H9 (cell line): ENCODE measurements at regions not wholly inside any gene's neighbourhood (a gene's known extent, or its start where the extent isn't known, plus 50 kb on each side); places are given as distances from the start of the nearest gene placed in this dataset.

Experiments
- DNase-seq: peaks from one replicate; pipeline ENCODE4 v3.0.0-alpha.2; 2017
- H2AFZ ChIP-seq: one replicate; pipeline ENCODE4 v1.6.1; 2013; ENCODE audit warnings: mild to moderate bottlenecking, low read length, control low read depth, moderate library complexity
- H2AK5ac ChIP-seq: 2 replicates; pipeline ENCODE4 v1.6.1; 2013; ENCODE audit warnings: low read length, control low read depth, mixed read lengths; ENCODE audit not compliant: insufficient read length
- H2BK120ac ChIP-seq: one replicate; pipeline ENCODE4 v1.6.1; 2013; ENCODE audit warnings: low read depth, mild to moderate bottlenecking, low read length, control low read depth, inconsistent platforms; ENCODE audit not compliant: poor library complexity, severe bottlenecking
- H2BK12ac ChIP-seq: 2 replicates; pipeline ENCODE4 v1.6.1; 2013; ENCODE audit warnings: low read length, control low read depth, mixed read lengths, low read depth; ENCODE audit not compliant: insufficient read length
- H2BK15ac ChIP-seq: 2 replicates; pipeline ENCODE4 v1.6.1; 2013; ENCODE audit warnings: low read depth, low read length, control low read depth
- H2BK20ac ChIP-seq: one replicate; pipeline ENCODE4 v1.6.1; 2013; ENCODE audit warnings: low read depth, mild to moderate bottlenecking, low read length, control low read depth, inconsistent platforms; ENCODE audit not compliant: poor library complexity, severe bottlenecking
- H2BK5ac ChIP-seq: 2 replicates; pipeline ENCODE4 v1.6.1; 2013; ENCODE audit warnings: low read length, control low read depth, mixed read lengths; ENCODE audit not compliant: insufficient read length
- H3K14ac ChIP-seq: 2 replicates; pipeline ENCODE4 v1.6.1; 2013; ENCODE audit warnings: low read length, control low read depth; ENCODE audit not compliant: insufficient read depth
- H3K18ac ChIP-seq: 2 replicates; pipeline ENCODE4 v1.6.1; 2013; ENCODE audit warnings: low read depth, mild to moderate bottlenecking, mixed read lengths, low read length, control low read depth; ENCODE audit not compliant: insufficient read length
- H3K23ac ChIP-seq: 2 replicates; pipeline ENCODE4 v1.6.1; 2013; ENCODE audit warnings: low read length, control low read depth, mixed read lengths, low read depth; ENCODE audit not compliant: insufficient read length
- H3K23me2 ChIP-seq: 2 replicates; pipeline ENCODE4 v1.6.1; 2013; ENCODE audit warnings: low read depth, mild to moderate bottlenecking, mixed read lengths, low read length, control low read depth; ENCODE audit not compliant: insufficient read length, poor library complexity, severe bottlenecking
- H3K27ac ChIP-seq: 2 replicates; pipeline ENCODE4 v1.5.1; 2013; ENCODE audit warnings: low read length, control low read depth, mixed read lengths, low read depth; ENCODE audit not compliant: insufficient read length
- H3K27me3 ChIP-seq: 2 replicates; pipeline ENCODE4 v1.6.1; 2013; ENCODE audit warnings: low read length, control low read depth, inconsistent platforms; ENCODE audit not compliant: insufficient read depth
- H3K4ac ChIP-seq: 2 replicates; pipeline ENCODE4 v1.6.1; 2013; ENCODE audit warnings: low read depth, mild to moderate bottlenecking, control low read depth, inconsistent platforms, low read length, moderate library complexity
- H3K4me1 ChIP-seq: 2 replicates; pipeline ENCODE4 v1.6.1; 2013; ENCODE audit warnings: low read length, control low read depth, inconsistent platforms; ENCODE audit not compliant: insufficient read depth
- H3K4me2 ChIP-seq: 2 replicates; pipeline ENCODE4 v1.6.1; 2013; ENCODE audit warnings: low read length, control low read depth, mixed read lengths; ENCODE audit not compliant: insufficient read length, insufficient read depth
- H3K56ac ChIP-seq: 2 replicates; pipeline ENCODE4 v1.6.1; 2013; ENCODE audit warnings: low read depth, mild to moderate bottlenecking, mixed read lengths, low read length, control low read depth; ENCODE audit not compliant: insufficient read length
- H3K79me1 ChIP-seq: 2 replicates; pipeline ENCODE4 v1.6.1; 2013; ENCODE audit warnings: low read depth, mild to moderate bottlenecking, moderate library complexity, low read length, control low read depth, inconsistent platforms; ENCODE audit not compliant: insufficient read depth, poor library complexity, severe bottlenecking
- H3K79me2 ChIP-seq: 2 replicates; pipeline ENCODE4 v1.6.1; 2013; ENCODE audit warnings: low read length, control low read depth, inconsistent platforms; ENCODE audit not compliant: insufficient read depth
- H3K9ac ChIP-seq: 2 replicates; pipeline ENCODE4 v1.6.1; 2013; ENCODE audit warnings: low read length, control low read depth, mixed read lengths; ENCODE audit not compliant: insufficient read length; ENCODE audit errors: extremely low read depth
- H3K9me3 ChIP-seq: one replicate; pipeline ENCODE4 v1.6.1; 2013; ENCODE audit warnings: low read depth, low read length, inconsistent platforms; ENCODE audit not compliant: control insufficient read depth
- H3T11ph ChIP-seq: one replicate; pipeline ENCODE4 v1.6.1; 2013; ENCODE audit warnings: mild to moderate bottlenecking, low read length, control low read depth, inconsistent platforms
- H4K20me1 ChIP-seq: one replicate; pipeline ENCODE4 v1.6.1; 2013; ENCODE audit not compliant: control insufficient read depth, insufficient read length, insufficient read depth
- H4K5ac ChIP-seq: 2 replicates; pipeline ENCODE4 v1.6.1; 2013; ENCODE audit warnings: low read depth, mild to moderate bottlenecking, mixed read lengths, low read length, control low read depth; ENCODE audit not compliant: insufficient read length
- H4K8ac ChIP-seq: replicated peaks from 2 replicates; pipeline ENCODE4 v1.6.1; 2013; ENCODE audit warnings: low read length, control low read depth, mixed read lengths, low read depth; ENCODE audit not compliant: insufficient read length
- H4K91ac ChIP-seq: 2 replicates; pipeline ENCODE4 v1.6.1; 2013; ENCODE audit warnings: low read depth, mild to moderate bottlenecking, moderate library complexity, mixed read lengths, low read length, control low read depth; ENCODE audit not compliant: insufficient read length
- H3K27ac Mint-ChIP-seq, 3 experiments: 2 replicates in 2 of 3; 3 replicates in 1 of 3; pipeline ENCODE4 v1.8.0; 2020 to 2021; ENCODE audit warnings: mixed read lengths in 3 of 3, mild to moderate bottlenecking in 1 of 3, moderate library complexity in 1 of 3
- H3K27me3 Mint-ChIP-seq: 2 replicates; pipeline ENCODE4 v1.8.0; 2021; ENCODE audit warnings: low read depth, mild to moderate bottlenecking, moderate library complexity, mixed read lengths
- H3K36me3 Mint-ChIP-seq, 3 experiments: 2 replicates in 2 of 3; 3 replicates in 1 of 3; pipeline ENCODE4 v1.8.0; 2020 to 2021; ENCODE audit warnings: low read depth in 3 of 3, mixed read lengths in 3 of 3; ENCODE audit not compliant: insufficient read depth in 1 of 3
- H3K4me1 Mint-ChIP-seq, 2 experiments: 2 replicates each; pipeline ENCODE4 v1.8.0; 2020; ENCODE audit warnings: mixed read lengths in 2 of 2
- H3K4me3 Mint-ChIP-seq, 2 experiments: 2 replicates in 1 of 2; 3 replicates in 1 of 2; pipeline ENCODE4 v1.8.0; 2020 to 2021; ENCODE audit warnings: mild to moderate bottlenecking in 2 of 2, mixed read lengths in 2 of 2, moderate library complexity in 1 of 2
- H3K9me3 Mint-ChIP-seq, 2 experiments: 2 replicates in 1 of 2; 3 replicates in 1 of 2; pipeline ENCODE4 v1.8.0; 2020; ENCODE audit warnings: mild to moderate bottlenecking in 2 of 2, mixed read lengths in 2 of 2, moderate library complexity in 1 of 2
- CTCF ChIP-seq: fragments of 200-600 bp; sonication (generic); conservative IDR thresholded peaks from 3 replicates; pipeline ENCODE4 v1.8.0; 2021; ENCODE audit warnings: antibody characterized with exemption, mild to moderate bottlenecking
- WGBS: extraction: QIAGEN DNeasy Blood & Tissue Kit; methylation state at CpG from one replicate; pipeline ENCODE4 v1.1.7; 2013; ENCODE audit warnings: missing lambda C conversion rate, low lambda C conversion rate, mixed read lengths; ENCODE audit not compliant: insufficient read length; ENCODE audit errors: extremely low coverage; 5-methylcytosine and 5-hydroxymethylcytosine counted together

- no peak overlapping the region for H4K91ac ChIP-seq
- no peaks in the 10 kb centered on the region for H3K4me1 ChIP-seq
- H3K4ac ChIP-seq: no peak overlapping the region
- Mint-ChIP-seq H3K36me3 (no peaks in the 10 kb centered on the region), H3K27ac (no peak overlapping the region), H3K4me3 (no peak overlapping the region), H3K4me1 (peaks cover 7 to 8% of the 10 kb centered on the region in 2 experiments), H3K27me3 (no peaks in the 10 kb centered on the region), H3K9me3 (no peaks in the 10 kb centered on the region)
- H3K4me2 ChIP-seq: no peak overlapping the region
- no peak overlapping the region for H3K14ac ChIP-seq
- no peaks in the 10 kb centered on the region for H3K79me1 ChIP-seq
- H2AFZ ChIP-seq: no peak overlapping the region
- no peak overlapping the region for H2BK15ac ChIP-seq
- H3K9me3 ChIP-seq: no peaks in the 10 kb centered on the region
- H4K8ac ChIP-seq: no peak overlapping the region
- no CpG with 5 or more reads among the region's 2 CpGs for WGBS
- no peak for TF ChIP-seq CTCF
- H3T11ph ChIP-seq: no peak overlapping the region
- no peak for DNase-seq
- no peaks in the 10 kb centered on the region for H3K23me2 ChIP-seq
- no peak overlapping the region for H4K5ac ChIP-seq
- no peak overlapping the region for H2BK5ac ChIP-seq
- no peaks in the 10 kb centered on the region for H3K27me3 ChIP-seq
- no peaks in the 10 kb centered on the region for H3K79me2 ChIP-seq
- no peak overlapping the region for H3K9ac ChIP-seq
- H2BK20ac ChIP-seq: no peak overlapping the region
- H3K18ac ChIP-seq: no peak overlapping the region
- no peaks in the 10 kb centered on the region for H4K20me1 ChIP-seq
- no peak overlapping the region for H3K56ac ChIP-seq
- H3K23ac ChIP-seq: no peak overlapping the region
- no peak overlapping the region for H2BK120ac ChIP-seq
- H2BK12ac ChIP-seq: no peak overlapping the region
- H3K27ac ChIP-seq: no peak overlapping the region
- H2AK5ac ChIP-seq: no peak overlapping the region
These were observed 94.7 kb downstream of the NTMT2 start for GRCh38 chr1:170240409-170240808.
